Tibial nerve (tissue), 4 donors: ENCODE measurements at regions not wholly inside any gene's neighbourhood (a gene's known extent, or its start where the extent isn't known, plus 50 kb on each side); places are given as distances from the start of the nearest gene placed in this dataset.

Experiments
- DNase-seq, 2 donors: peaks; one replicate each; pipeline ENCODE4 v3.0.0-alpha.2; 2019; ENCODE audit warnings: low spot score in 2 of 2
- H3K27ac ChIP-seq, 4 donors: fragments of 200-600 bp; sonication (generic) in 3 of 4; one replicate each; pipeline ENCODE4 v1.5.1; 2017 to 2019; ENCODE audit warnings: mild to moderate bottlenecking in 1 of 4
- H3K27me3 ChIP-seq, 2 donors: fragments of 200-600 bp; sonication (generic) in 1 of 2; one replicate each; pipeline versions ENCODE4 v1.5.1 to v1.6.0; 2017 to 2019
- H3K36me3 ChIP-seq, 3 donors: fragments of 200-600 bp; sonication (generic); one replicate each; pipeline ENCODE4 v1.5.1; 2018 to 2019
- H3K4me1 ChIP-seq, 4 donors: fragments of 200-600 bp; sonication (generic) in 3 of 4; one replicate each; pipeline ENCODE4 v1.5.1; 2017 to 2019
- H3K4me3 ChIP-seq, 4 donors: fragments of 200-600 bp; sonication (generic) in 3 of 4; one replicate each; pipeline ENCODE4 v1.5.1; 2017 to 2019; ENCODE audit warnings: mild to moderate bottlenecking in 1 of 4, moderate library complexity in 1 of 4
- H3K9me3 ChIP-seq, 4 donors: fragments of 200-600 bp; sonication (generic) in 3 of 4; one replicate each; pipeline ENCODE4 v1.5.1; 2017 to 2019
- EP300 ChIP-seq, 2 donors: sonication (generic); formaldehyde crosslinking; IDR thresholded peaks; one replicate each; pipeline ENCODE4 v1.6.1; 2017; ENCODE audit warnings: antibody characterized with exemption in 2 of 2, mild to moderate bottlenecking in 1 of 2
- POLR2A ChIP-seq, 2 donors: fragments of 450-650 bp; IDR thresholded peaks; one replicate each; pipeline ENCODE4 v1.6.1; 2017; ENCODE audit warnings: antibody characterized with exemption in 2 of 2, mild to moderate bottlenecking in 2 of 2, moderate library complexity in 2 of 2
- WGBS, 2 donors: methylation state at CpG; one replicate each; pipeline ENCODE4 v1.1.5; 2018; 5-methylcytosine and 5-hydroxymethylcytosine counted together
- TF ChIP-seq, protein P1 (sequence below), 5 experiments: fragments of 200-600 bp in 3 of 5; fragments of 450-650 bp in 2 of 5; sonication (generic) in 3 of 5; IDR thresholded peaks; one replicate each; pipeline ENCODE4 v1.5.1; 2016 to 2019; ENCODE audit warnings: antibody characterized with exemption in 5 of 5, mild to moderate bottlenecking in 3 of 5, moderate library complexity in 2 of 5

DNA sequence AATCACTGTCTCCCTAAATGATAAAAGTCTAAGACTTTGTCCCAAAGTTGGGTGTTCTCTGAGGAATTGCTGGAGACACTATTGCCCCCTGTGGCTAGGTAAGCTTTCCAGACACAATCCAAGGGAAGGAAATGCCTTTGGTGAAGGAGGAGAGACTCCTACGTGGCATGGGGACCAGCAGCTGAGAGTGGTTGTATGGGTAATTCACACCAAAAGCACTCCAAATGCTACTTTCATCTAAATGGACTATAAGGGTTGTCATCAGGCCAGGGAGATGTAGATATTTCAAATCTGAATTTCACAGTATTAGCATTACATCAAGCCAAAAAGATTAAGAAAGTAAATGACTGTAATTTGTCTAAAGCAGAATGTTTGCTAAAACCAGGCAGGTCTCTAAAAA is 400.8 kb upstream of the THBS1 start:
- peaks cover 0 to 53% (median 16%) of the 10 kb centered on the region in 4 donors for H3K4me1 ChIP-seq
- H3K9me3 ChIP-seq: no peaks in the 10 kb centered on the region
- DNase-seq: no peak
- no peak overlapping the region for H3K4me3 ChIP-seq
- no peaks in the 10 kb centered on the region for H3K36me3 ChIP-seq
- no peaks in the 10 kb centered on the region for H3K27me3 ChIP-seq
- peak overlapping the region in 1 of 4 donors; percentile 26 for H3K27ac ChIP-seq
- WGBS, 2 donors: 62 to 72% methylated on average over 1 of the region's 1 CpG
- TF ChIP-seq POLR2A (IDR thresholded peaks at IDR 0.05) (no peak), EP300 (IDR thresholded peaks at IDR 0.05) (no peak)
- TF ChIP-seq, protein P1, sequence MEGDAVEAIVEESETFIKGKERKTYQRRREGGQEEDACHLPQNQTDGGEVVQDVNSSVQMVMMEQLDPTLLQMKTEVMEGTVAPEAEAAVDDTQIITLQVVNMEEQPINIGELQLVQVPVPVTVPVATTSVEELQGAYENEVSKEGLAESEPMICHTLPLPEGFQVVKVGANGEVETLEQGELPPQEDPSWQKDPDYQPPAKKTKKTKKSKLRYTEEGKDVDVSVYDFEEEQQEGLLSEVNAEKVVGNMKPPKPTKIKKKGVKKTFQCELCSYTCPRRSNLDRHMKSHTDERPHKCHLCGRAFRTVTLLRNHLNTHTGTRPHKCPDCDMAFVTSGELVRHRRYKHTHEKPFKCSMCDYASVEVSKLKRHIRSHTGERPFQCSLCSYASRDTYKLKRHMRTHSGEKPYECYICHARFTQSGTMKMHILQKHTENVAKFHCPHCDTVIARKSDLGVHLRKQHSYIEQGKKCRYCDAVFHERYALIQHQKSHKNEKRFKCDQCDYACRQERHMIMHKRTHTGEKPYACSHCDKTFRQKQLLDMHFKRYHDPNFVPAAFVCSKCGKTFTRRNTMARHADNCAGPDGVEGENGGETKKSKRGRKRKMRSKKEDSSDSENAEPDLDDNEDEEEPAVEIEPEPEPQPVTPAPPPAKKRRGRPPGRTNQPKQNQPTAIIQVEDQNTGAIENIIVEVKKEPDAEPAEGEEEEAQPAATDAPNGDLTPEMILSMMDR (IDR thresholded peaks at IDR 0.05): no peak

GRCh38 chr15:39180483-39180933 is 400.4 kb upstream of the THBS1 start:
- peak overlapping the region in 2 of 4 donors; percentile 30 to 69 for H3K27ac ChIP-seq
- H3K4me3 ChIP-seq: no peak overlapping the region
- H3K27me3 ChIP-seq: no peaks in the 10 kb centered on the region
- TF ChIP-seq, protein P1 (IDR thresholded peaks at IDR 0.05): no peak
- TF ChIP-seq EP300 (IDR thresholded peaks at IDR 0.05) (no peak), POLR2A (IDR thresholded peaks at IDR 0.05) (no peak)
- no peaks in the 10 kb centered on the region for H3K9me3 ChIP-seq
- DNase-seq: no peak
- peaks cover 0 to 57% (median 16%) of the 10 kb centered on the region in 4 donors for H3K4me1 ChIP-seq
- no peaks in the 10 kb centered on the region for H3K36me3 ChIP-seq

- Histone ChIP-seq H3K27me3 (no peaks in the 10 kb centered on the region), H3K27ac (peak overlapping the region in 2 of 4 donors; percentile 30 to 69), H3K4me1 (peaks cover 0 to 57% (median 16%) of the 10 kb centered on the region in 4 donors), H3K4me3 (no peak overlapping the region), H3K36me3 (no peaks in the 10 kb centered on the region), H3K9me3 (no peaks in the 10 kb centered on the region)
- no peak for TF ChIP-seq POLR2A (IDR thresholded peaks at IDR 0.05)
- TF ChIP-seq, protein P1 (IDR thresholded peaks at IDR 0.05): no peak
- no peak for TF ChIP-seq EP300 (IDR thresholded peaks at IDR 0.05)
- no peak for DNase-seq
- WGBS, 2 donors: 13 to 15% methylated on average over 1 of the region's 1 CpG
Observed at GRCh38 chr15:39181056-39181747, 399.7 kb upstream of the THBS1 start.

- Histone ChIP-seq H3K9me3 (no peaks in the 10 kb centered on the region), H3K4me1 (peaks cover 0 to 57% (median 16%) of the 10 kb centered on the region in 4 donors), H3K27me3 (no peaks in the 10 kb centered on the region), H3K36me3 (no peaks in the 10 kb centered on the region), H3K4me3 (no peak overlapping the region), H3K27ac (peak overlapping the region in 2 of 4 donors; percentile 30 to 69)
- DNase-seq: no peak
- WGBS, 2 donors: 20 to 38% methylated on average over 2 of the region's 2 CpGs
- no peak for TF ChIP-seq POLR2A (IDR thresholded peaks at IDR 0.05)
- TF ChIP-seq, protein P1 (IDR thresholded peaks at IDR 0.05): no peak
- no peak for TF ChIP-seq EP300 (IDR thresholded peaks at IDR 0.05)
Observed at GRCh38 chr15:39181940-39182339, 398.9 kb upstream of the THBS1 start.

DNA sequence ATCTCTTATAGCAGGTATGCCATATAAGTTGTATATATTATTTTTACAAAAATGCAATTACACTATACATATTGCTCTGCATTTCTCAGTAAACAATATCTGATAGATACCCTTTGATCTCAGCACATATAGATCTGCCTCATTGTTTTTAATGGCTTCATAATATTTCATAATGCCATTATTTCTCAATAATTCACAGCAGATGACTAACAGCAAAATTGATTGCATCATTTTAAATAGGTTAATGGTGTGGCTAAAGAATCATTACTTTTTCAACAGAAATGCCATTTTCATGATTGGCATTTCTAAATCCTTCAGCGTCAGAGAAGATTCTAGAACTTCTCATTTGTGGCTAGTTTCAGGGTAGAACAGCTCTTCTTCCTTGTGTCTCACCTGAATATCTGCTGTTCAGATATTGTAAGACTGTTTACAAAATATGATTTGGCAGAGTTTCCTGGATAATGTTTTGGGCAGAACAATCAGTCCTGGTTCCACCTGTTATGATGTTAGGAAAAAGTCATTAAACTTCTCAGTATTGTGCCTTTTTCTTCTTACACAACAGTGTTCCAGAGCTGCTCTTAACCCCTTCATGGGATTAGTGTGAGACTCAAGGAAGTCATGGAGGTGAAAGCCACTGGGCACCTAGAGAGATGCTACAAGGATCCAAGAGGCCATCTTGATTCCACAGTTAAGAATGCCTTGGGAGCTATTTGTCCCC is 397.6 kb upstream of the THBS1 start:
- H3K36me3 ChIP-seq: no peaks in the 10 kb centered on the region
- 91 to 93% methylated on average over 1 of the region's 1 CpG for WGBS, 2 donors

More for the DNA sequence above, 397.6 kb upstream of the THBS1 start:
- H3K4me3 ChIP-seq: no peak overlapping the region
- TF ChIP-seq EP300 (IDR thresholded peaks at IDR 0.05): peak; percentile 27 to 76
- TF ChIP-seq, protein P1 (IDR thresholded peaks at IDR 0.05): no peak
- peaks cover 0 to 59% (median 16%) of the 10 kb centered on the region in 4 donors for H3K4me1 ChIP-seq
- no peak for DNase-seq
- H3K27me3 ChIP-seq: no peaks in the 10 kb centered on the region
- no peaks in the 10 kb centered on the region for H3K9me3 ChIP-seq
- peak overlapping the region in 2 of 4 donors; percentile 69 to 77 for H3K27ac ChIP-seq
